Naive thymus-derived CD8-positive, alpha-beta T cell (primary cell): ENCODE measurements at regions not wholly inside any gene's neighbourhood (a gene's known extent, or its start where the extent isn't known, plus 50 kb on each side); places are given as distances from the start of the nearest gene placed in this dataset.
A peak's percentile ranks its signal among the peaks of the same experiment; 100 is the strongest.

Experiments
- ATAC-seq, 2 donors: fragments of 150-1000 bp; cut with Tn5 transposase in 1 of 2; sonication (Bioruptor Pico), chemical (Tn5 transposase) in 1 of 2; 1 replicate in 1 of 2; 2 replicates in 1 of 2; pipeline ENCODE4 v1.10.0; 2021; ENCODE audit warnings: mild to moderate bottlenecking in 2 of 2, moderate library complexity in 2 of 2
- POLR2A ChIA-PET: fragments of 350-600 bp; sonication (Branson Sonifier 250); formaldehyde crosslinking; loops from one replicate; lab custom pipeline; 2021; ENCODE audit warnings: antibody characterized with exemption; lab: Charles Lee
- DNase-seq, 10 donors: peaks; one replicate each; pipeline versions ENCODE4 v3.0.0 to v3.0.0-alpha.2; 2020 to 2022
- H3K27ac Mint-ChIP-seq, 10 donors: one replicate each; pipeline ENCODE4 v1.8.0; 2020 to 2022; ENCODE audit warnings: mild to moderate bottlenecking in 10 of 10, mixed read lengths in 10 of 10, moderate library complexity in 4 of 10, inconsistent platforms in 1 of 10
- H3K27me3 Mint-ChIP-seq, 5 donors: one replicate each; pipeline ENCODE4 v1.8.0; 2021 to 2022; ENCODE audit warnings: mixed read lengths in 5 of 5
- H3K36me3 Mint-ChIP-seq, 3 donors: one replicate each; pipeline ENCODE4 v1.8.0; 2020 to 2022; ENCODE audit warnings: mixed read lengths in 3 of 3, mild to moderate bottlenecking in 2 of 3, inconsistent platforms in 1 of 3
- H3K4me1 Mint-ChIP-seq, 4 donors: one replicate each; pipeline ENCODE4 v1.8.0; 2021 to 2022; ENCODE audit warnings: mixed read lengths in 4 of 4
- H3K4me3 Mint-ChIP-seq, 10 donors: one replicate each; pipeline ENCODE4 v1.8.0; 2020 to 2022; ENCODE audit warnings: mild to moderate bottlenecking in 10 of 10, mixed read lengths in 10 of 10, moderate library complexity in 6 of 10, inconsistent platforms in 1 of 10
- H3K9me3 Mint-ChIP-seq, 9 donors: one replicate each; pipeline ENCODE4 v1.8.0; 2020 to 2022; ENCODE audit warnings: mixed read lengths in 9 of 9, mild to moderate bottlenecking in 3 of 9, inconsistent platforms in 1 of 9, moderate library complexity in 1 of 9

GRCh38 chr3:68007621-68008226, 353.3 kb upstream of the SUCLG2 start:
- no peaks in the 10 kb centered on the region for H3K36me3 Mint-ChIP-seq
- peak in 9 of 10 donors; percentile 6 to 72 (median 31) for DNase-seq
- H3K9me3 Mint-ChIP-seq, result no peaks in the 10 kb centered on the region
- peak overlapping the region; percentile 83 to 99 (median 89) for H3K4me3 Mint-ChIP-seq
- POLR2A ChIA-PET, result interaction anchor here (0.8 to 1.6 kb wide), 3 partner anchors 11 to 60 kb away, joined by 4 to 7 read pairs (median 4); no protein-coding TSS in a partner anchor
- peaks cover 0 to 36% (median 6%) of the 10 kb centered on the region in 5 donors for H3K27me3 Mint-ChIP-seq
- H3K27ac Mint-ChIP-seq, result peak overlapping the region in 9 of 10 donors; percentile 13 to 94 (median 85)
- H3K4me1 Mint-ChIP-seq, result peaks cover 10 to 26% (median 18%) of the 10 kb centered on the region in 4 donors
- ATAC-seq, result peak; percentile 92

GRCh38 chr3:68006646-68007045, 352.2 kb upstream of the SUCLG2 start:
- H3K9me3 Mint-ChIP-seq, result peaks cover 0 to 2% (median 0%) of the 10 kb centered on the region in 9 donors
- ATAC-seq (no peak), DNase-seq (no peak)
- peak overlapping the region in 2 of 10 donors; percentile 10 to 89 for H3K27ac Mint-ChIP-seq
- POLR2A ChIA-PET, result interaction anchor here (1.1 kb wide), 1 partner anchor 59 kb away, joined by 4 read pairs; no protein-coding TSS in a partner anchor
- H3K36me3 Mint-ChIP-seq, result peaks cover 0 to 3% (median under 1%) of the 10 kb centered on the region in 3 donors
- peaks cover 0 to 38% (median 6%) of the 10 kb centered on the region in 5 donors for H3K27me3 Mint-ChIP-seq
- H3K4me1 Mint-ChIP-seq, result peaks cover 10 to 26% (median 18%) of the 10 kb centered on the region in 4 donors
- peak overlapping the region; percentile 20 to 95 (median 80) for H3K4me3 Mint-ChIP-seq

GRCh38 chr3:68004091-68004490, 349.7 kb upstream of the SUCLG2 start:
- Mint-ChIP-seq H3K27ac (no peak overlapping the region), H3K4me3 (peak overlapping the region in 1 of 10 donors; percentile 35), H3K4me1 (peaks cover 10 to 26% (median 18%) of the 10 kb centered on the region in 4 donors), H3K27me3 (peaks cover 2 to 44% (median 11%) of the 10 kb centered on the region in 5 donors), H3K9me3 (peaks cover 0 to 11% (median 2%) of the 10 kb centered on the region in 9 donors), H3K36me3 (peaks cover 0 to 14% (median 5%) of the 10 kb centered on the region in 3 donors)
- no peak for ATAC-seq
- POLR2A ChIA-PET, result interaction anchor here (0.5 kb wide), 1 partner anchor 1066 kb away, joined by 4 read pairs; no protein-coding TSS in a partner anchor
- DNase-seq, result no peak

- Mint-ChIP-seq H3K27ac (no peak overlapping the region), H3K36me3 (peaks cover 0 to 14% (median 5%) of the 10 kb centered on the region in 3 donors), H3K4me3 (no peak overlapping the region), H3K4me1 (no peaks in the 10 kb centered on the region), H3K9me3 (peaks cover 0 to 11% (median 2%) of the 10 kb centered on the region in 9 donors), H3K27me3 (peaks cover 2 to 29% (median 7%) of the 10 kb centered on the region in 5 donors)
- POLR2A ChIA-PET, result no interaction called here
- ATAC-seq, result no peak
- no peak for DNase-seq
These were observed 343.9 kb upstream of the SUCLG2 start for GRCh38 chr3:67998281-67998680.

GRCh38 chr3:67995206-67995605, 340.8 kb upstream of the SUCLG2 start:
- POLR2A ChIA-PET, result no interaction called here
- peaks cover 0 to 12% (median 1%) of the 10 kb centered on the region in 5 donors for H3K27me3 Mint-ChIP-seq
- DNase-seq (no peak), ATAC-seq (no peak)
- H3K36me3 Mint-ChIP-seq, result peaks cover 0 to 10% (median 0%) of the 10 kb centered on the region in 3 donors
- peaks cover 0 to 13% (median 5%) of the 10 kb centered on the region in 4 donors for H3K4me1 Mint-ChIP-seq
- H3K4me3 Mint-ChIP-seq, result no peak overlapping the region
- no peak overlapping the region for H3K27ac Mint-ChIP-seq
- peaks cover 0 to 8% (median 0%) of the 10 kb centered on the region in 9 donors for H3K9me3 Mint-ChIP-seq

GRCh38 chr3:67986706-67987105, 332.3 kb upstream of the SUCLG2 start:
- ATAC-seq, result no peak
- Mint-ChIP-seq H3K27ac (no peak overlapping the region), H3K4me3 (no peak overlapping the region), H3K9me3 (no peaks in the 10 kb centered on the region), H3K27me3 (peaks cover 0 to 1% (median 0%) of the 10 kb centered on the region in 5 donors), H3K36me3 (no peaks in the 10 kb centered on the region), H3K4me1 (peaks cover 0 to 13% (median 5%) of the 10 kb centered on the region in 4 donors)
- DNase-seq, result no peak
- POLR2A ChIA-PET, result no interaction called here

GRCh38 chr3:67983166-67983565, 328.8 kb upstream of the SUCLG2 start:
- POLR2A ChIA-PET, result no interaction called here
- Mint-ChIP-seq H3K4me1 (peaks cover 0 to 5% (median under 1%) of the 10 kb centered on the region in 4 donors), H3K27me3 (peaks cover 0 to 1% (median 0%) of the 10 kb centered on the region in 5 donors), H3K27ac (no peak overlapping the region), H3K9me3 (no peaks in the 10 kb centered on the region), H3K4me3 (no peak overlapping the region), H3K36me3 (no peaks in the 10 kb centered on the region)
- ATAC-seq, result no peak
- no peak for DNase-seq

- no peak overlapping the region for H3K4me3 Mint-ChIP-seq
These were observed 326.7 kb upstream of the SUCLG2 start for GRCh38 chr3:67981077-67981476.

GRCh38 chr3:67979342-67979741, 324.9 kb upstream of the SUCLG2 start:
- Mint-ChIP-seq H3K27ac (no peak overlapping the region), H3K4me3 (no peak overlapping the region), H3K9me3 (peaks cover 0 to 2% (median 0%) of the 10 kb centered on the region in 9 donors), H3K4me1 (peaks cover 0 to 5% (median under 1%) of the 10 kb centered on the region in 4 donors), H3K36me3 (no peaks in the 10 kb centered on the region), H3K27me3 (no peaks in the 10 kb centered on the region)
- DNase-seq, result no peak
- POLR2A ChIA-PET, result no interaction called here
- no peak for ATAC-seq

More at GRCh38 chr3:67981077-67981476, 326.7 kb upstream of the SUCLG2 start:
- ATAC-seq (no peak), DNase-seq (no peak)
- H3K9me3 Mint-ChIP-seq, result no peaks in the 10 kb centered on the region
- POLR2A ChIA-PET, result interaction anchor here (0.6 kb wide), 1 partner anchor 1125 kb away, joined by 3 read pairs; no protein-coding TSS in a partner anchor
- no peak overlapping the region for H3K27ac Mint-ChIP-seq
- H3K36me3 Mint-ChIP-seq, result no peaks in the 10 kb centered on the region
- H3K27me3 Mint-ChIP-seq, result peaks cover 0 to 1% (median 0%) of the 10 kb centered on the region in 5 donors
- peaks cover 0 to 5% (median 0%) of the 10 kb centered on the region in 4 donors for H3K4me1 Mint-ChIP-seq

GRCh38 chr3:67977762-67978161, 323.4 kb upstream of the SUCLG2 start:
- Mint-ChIP-seq H3K27me3 (no peaks in the 10 kb centered on the region), H3K27ac (no peak overlapping the region), H3K4me1 (peaks cover 0 to 2% (median 0%) of the 10 kb centered on the region in 4 donors), H3K36me3 (no peaks in the 10 kb centered on the region), H3K9me3 (peaks cover 0 to 3% (median 0%) of the 10 kb centered on the region in 9 donors), H3K4me3 (no peak overlapping the region)
- DNase-seq (no peak), ATAC-seq (no peak)
- POLR2A ChIA-PET, result no interaction called here

GRCh38 chr3:67976663-67977062, 322.3 kb upstream of the SUCLG2 start:
- Mint-ChIP-seq H3K27ac (no peak overlapping the region), H3K36me3 (peaks cover 0 to 1% (median 0%) of the 10 kb centered on the region in 3 donors), H3K4me1 (peaks cover 0 to 2% (median 0%) of the 10 kb centered on the region in 4 donors), H3K27me3 (peaks cover 0 to 2% (median 0%) of the 10 kb centered on the region in 5 donors), H3K9me3 (peaks cover 0 to 5% (median 2%) of the 10 kb centered on the region in 9 donors), H3K4me3 (no peak overlapping the region)
- no peak for DNase-seq
- POLR2A ChIA-PET, result no interaction called here
- ATAC-seq, result no peak

GRCh38 chr3:67964596-67964995, 310.2 kb upstream of the SUCLG2 start:
- H3K27ac Mint-ChIP-seq, result peak overlapping the region in 1 of 10 donors; percentile 2
- no peak overlapping the region for H3K4me3 Mint-ChIP-seq
- H3K27me3 Mint-ChIP-seq, result no peaks in the 10 kb centered on the region
- POLR2A ChIA-PET, result no interaction called here
- peaks cover 0 to 30% (median 10%) of the 10 kb centered on the region in 9 donors for H3K9me3 Mint-ChIP-seq
- H3K4me1 Mint-ChIP-seq, result peaks cover 0 to 3% (median under 1%) of the 10 kb centered on the region in 4 donors
- DNase-seq (no peak), ATAC-seq (no peak)
- peaks cover 0 to 11% (median 4%) of the 10 kb centered on the region in 3 donors for H3K36me3 Mint-ChIP-seq

GRCh38 chr3:67957268-67957667, 302.9 kb upstream of the SUCLG2 start:
- Mint-ChIP-seq H3K9me3 (peaks cover 0 to 42% (median 13%) of the 10 kb centered on the region in 9 donors), H3K4me1 (peaks cover 0 to 12% (median 7%) of the 10 kb centered on the region in 4 donors), H3K36me3 (peaks cover 0 to 17% (median 12%) of the 10 kb centered on the region in 3 donors), H3K27ac (no peak overlapping the region), H3K4me3 (no peak overlapping the region), H3K27me3 (no peaks in the 10 kb centered on the region)
- DNase-seq, result no peak
- POLR2A ChIA-PET, result interaction anchor here (0.7 kb wide), 1 partner anchor 9 kb away, joined by 4 read pairs; no protein-coding TSS in a partner anchor
- no peak for ATAC-seq
